Pulmonary artery endothelial cell (primary cell): ENCODE measurements at regions not wholly inside any gene's neighbourhood (a gene's known extent, or its start where the extent isn't known, plus 50 kb on each side); places are given as distances from the start of the nearest gene placed in this dataset.

ENCODE experiments used
- DNase-seq: peaks from one replicate; pipeline ENCODE4 v3.0.0-alpha.2; 2011; ENCODE audit warnings: low read depth, low spot score

- DNase-seq, result no peak
These were observed 376.9 kb downstream of the PPP3CA start for GRCh38 chr4:100970414-100970813.

- DNase-seq, result no peak
These were observed 377.4 kb downstream of the PPP3CA start for GRCh38 chr4:100969925-100970324.

- no peak for DNase-seq
These were observed 379.3 kb downstream of the PPP3CA start for GRCh38 chr4:100968046-100968445.

GRCh38 chr4:100963627-100964026, 383.7 kb downstream of the PPP3CA start:
- no peak for DNase-seq

- no peak for DNase-seq
These were observed 384.6 kb downstream of the PPP3CA start for GRCh38 chr4:100962698-100963097.

GRCh38 chr4:100960232-100960631, 387.1 kb downstream of the PPP3CA start:
- no peak for DNase-seq

GRCh38 chr4:100954046-100954445, 393.3 kb downstream of the PPP3CA start:
- DNase-seq, result no peak

- no peak for DNase-seq
These were observed 393.7 kb downstream of the PPP3CA start for GRCh38 chr4:100953616-100954015.

- no peak for DNase-seq
These were observed 394.7 kb downstream of the PPP3CA start for GRCh38 chr4:100952590-100952989.

- DNase-seq, result no peak
These were observed 397.9 kb downstream of the PPP3CA start for GRCh38 chr4:100949350-100949935.

- no peak for DNase-seq
These were observed 398.4 kb downstream of the PPP3CA start for GRCh38 chr4:100948911-100949310.

GRCh38 chr4:100945789-100946188, 401.5 kb downstream of the PPP3CA start:
- DNase-seq, result no peak

- DNase-seq, result no peak
These were observed 408.6 kb downstream of the PPP3CA start for GRCh38 chr4:100938698-100939097.

GRCh38 chr4:100936661-100937375, 410.5 kb downstream of the PPP3CA start:
- DNase-seq, result no peak

GRCh38 chr4:100935090-100935489, 412.2 kb downstream of the PPP3CA start:
- DNase-seq, result no peak

- DNase-seq, result no peak
These were observed 413.7 kb downstream of the PPP3CA start for GRCh38 chr4:100933628-100934027.

- no peak for DNase-seq
These were observed 411.9 kb upstream of the EMCN start for GRCh38 chr4:100929758-100930157.

- DNase-seq, result no peak
These were observed 411.3 kb upstream of the EMCN start for GRCh38 chr4:100929135-100929534.

- no peak for DNase-seq
These were observed 408.4 kb upstream of the EMCN start for GRCh38 chr4:100926039-100926717.

GRCh38 chr4:100913685-100914084, 395.9 kb upstream of the EMCN start:
- DNase-seq, result no peak

- DNase-seq, result no peak
These were observed 390.7 kb upstream of the EMCN start for GRCh38 chr4:100908540-100908939.
